Medulla oblongata (tissue), 1 donor: ENCODE measurements at regions not wholly inside any gene's neighbourhood (a gene's known extent, or its start where the extent isn't known, plus 50 kb on each side); places are given as distances from the start of the nearest gene placed in this dataset.

Source experiments
- DNase-seq: peaks from one replicate; pipeline ENCODE4 v3.0.0-alpha.2; 2015; ENCODE audit errors: extremely low spot score

DNA sequence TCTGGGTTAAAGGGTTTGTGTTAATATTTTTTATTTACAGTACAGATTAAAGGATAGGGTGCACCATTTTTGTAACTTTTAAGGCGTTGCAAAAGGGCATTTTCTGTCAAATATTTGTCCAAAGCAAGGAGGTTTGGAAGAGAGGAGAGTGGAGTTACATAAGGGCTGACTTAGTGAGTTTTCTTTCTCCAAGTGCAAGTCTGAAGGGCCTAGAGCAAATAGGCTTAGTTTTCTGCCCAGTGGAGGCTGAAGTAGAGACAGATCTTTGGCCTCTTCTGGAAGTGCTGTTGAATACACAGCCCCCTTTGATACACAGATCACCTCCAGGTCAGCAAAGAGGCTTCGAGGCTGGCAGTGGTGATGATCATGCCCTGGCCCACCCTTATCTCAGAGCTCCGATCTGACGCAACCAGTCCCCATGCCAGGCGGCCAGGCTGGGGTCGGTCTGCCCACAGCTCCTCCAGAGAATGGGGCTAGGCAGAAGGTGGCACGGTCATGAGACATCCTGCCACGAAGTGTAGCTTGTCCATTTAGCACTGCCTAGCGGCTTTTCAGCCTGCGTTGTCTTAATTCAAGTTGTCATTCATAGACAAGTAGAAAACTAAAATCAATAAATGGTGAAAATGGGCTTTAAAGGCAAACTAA lies 79.5 kb upstream of the IRX3 start:
- DNase-seq = no peak

DNA sequence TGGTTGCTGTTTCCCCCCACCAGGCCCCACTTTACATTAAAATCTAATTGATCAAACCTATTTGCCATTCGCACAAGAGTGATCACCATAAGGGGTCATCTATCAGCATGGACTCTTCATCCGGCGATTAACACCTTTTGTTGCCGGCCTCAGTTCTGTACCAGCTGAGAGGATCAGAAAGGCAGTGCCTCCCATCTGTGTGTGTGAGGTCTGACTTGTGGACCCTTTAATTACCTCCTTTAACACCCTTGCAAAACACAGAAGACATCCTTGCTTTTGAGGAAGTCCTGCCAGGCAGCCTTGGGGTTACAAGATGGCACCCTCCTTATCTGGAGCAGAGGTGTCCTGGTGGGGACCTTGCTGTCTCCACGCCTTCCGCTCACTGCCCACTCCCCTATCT lies 77.2 kb upstream of the IRX3 start:
- no peak for DNase-seq

DNA sequence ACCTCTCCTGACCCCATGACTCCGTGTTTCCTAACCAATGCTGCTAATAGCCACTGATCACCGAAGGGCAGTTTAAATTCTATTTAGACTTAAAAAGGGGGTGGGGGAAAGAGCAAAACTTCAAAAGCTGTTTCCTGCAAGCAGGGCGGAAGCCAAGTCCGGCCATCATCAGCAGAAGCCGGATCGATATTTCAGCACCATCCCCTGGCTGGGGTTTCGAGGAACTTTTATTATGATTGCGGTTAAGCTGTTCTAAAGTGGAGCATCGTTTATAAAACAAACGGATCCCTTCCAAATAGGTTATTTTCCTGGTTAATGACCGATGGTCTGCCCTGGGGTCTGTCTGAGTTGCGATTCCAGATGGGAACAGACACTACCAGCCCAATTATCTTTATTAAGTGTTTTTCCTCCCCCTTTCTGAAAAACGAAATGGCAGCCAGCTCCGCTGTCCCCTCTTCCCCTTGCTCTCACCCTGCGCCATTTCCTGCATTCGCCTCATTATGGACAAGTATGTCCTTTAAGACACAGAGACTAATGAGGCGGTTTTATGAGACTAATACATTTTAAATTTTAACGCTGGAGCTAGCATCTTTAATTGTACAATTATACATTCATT lies 76.1 kb upstream of the IRX3 start:
- no peak for DNase-seq

DNA sequence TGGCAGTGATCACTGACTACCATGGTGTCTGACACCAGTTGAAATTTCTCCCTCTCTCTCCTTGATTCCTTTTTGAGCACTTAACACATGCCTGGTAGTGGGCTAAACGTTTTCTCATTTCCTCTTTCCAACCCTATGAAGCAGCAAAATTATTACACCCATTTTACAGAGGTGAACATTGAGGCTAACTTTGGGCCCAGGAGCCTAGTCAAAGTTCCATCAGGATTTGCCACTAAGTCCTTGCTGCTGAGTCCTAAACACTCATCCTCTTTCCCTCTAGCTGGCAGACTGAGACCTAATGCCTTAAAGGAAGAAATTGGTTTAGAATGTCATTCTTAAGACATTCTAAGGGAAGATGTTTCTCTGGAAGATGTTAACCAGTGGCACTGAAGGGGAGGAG lies 74.7 kb upstream of the IRX3 start:
- no peak for DNase-seq

DNA sequence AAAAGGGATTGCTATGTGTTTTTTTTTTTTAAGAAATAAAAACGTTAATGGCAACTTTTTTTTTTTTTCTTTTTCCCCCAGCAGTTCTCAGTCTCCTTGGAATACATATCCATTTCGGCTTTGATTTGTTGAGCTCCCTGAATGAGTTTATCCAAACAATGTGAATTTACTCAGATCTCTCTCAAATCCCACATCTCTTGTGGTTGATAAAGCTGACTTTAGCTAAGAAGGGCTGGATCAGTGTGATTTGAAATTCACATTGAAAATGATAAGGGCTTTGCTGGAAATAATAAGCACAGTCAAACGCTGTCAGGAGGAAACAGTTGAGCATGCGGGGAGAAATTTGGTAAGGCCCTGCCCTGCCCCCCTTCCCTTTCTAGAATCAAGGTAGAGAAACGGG lies 74.1 kb upstream of the IRX3 start:
- no peak for DNase-seq

DNA sequence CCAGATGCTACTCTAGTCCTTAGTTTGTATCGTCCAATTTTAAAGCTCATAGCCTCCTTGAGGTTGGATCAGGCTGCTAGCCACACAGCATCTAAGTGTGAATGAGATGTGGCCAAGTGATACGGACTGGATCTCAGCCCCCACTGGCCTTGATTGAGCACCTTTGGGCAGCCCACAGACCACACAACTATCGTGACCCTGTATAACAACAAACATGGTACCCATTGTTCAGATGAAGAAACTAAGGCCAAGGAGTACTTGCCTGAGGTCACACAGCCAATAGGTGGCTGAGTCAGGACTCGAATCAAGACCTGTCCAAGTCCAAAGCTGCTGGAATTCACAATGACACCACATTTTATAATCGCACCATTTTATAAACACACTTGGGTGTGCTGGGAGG lies 73.0 kb upstream of the IRX3 start:
- no peak for DNase-seq

DNA sequence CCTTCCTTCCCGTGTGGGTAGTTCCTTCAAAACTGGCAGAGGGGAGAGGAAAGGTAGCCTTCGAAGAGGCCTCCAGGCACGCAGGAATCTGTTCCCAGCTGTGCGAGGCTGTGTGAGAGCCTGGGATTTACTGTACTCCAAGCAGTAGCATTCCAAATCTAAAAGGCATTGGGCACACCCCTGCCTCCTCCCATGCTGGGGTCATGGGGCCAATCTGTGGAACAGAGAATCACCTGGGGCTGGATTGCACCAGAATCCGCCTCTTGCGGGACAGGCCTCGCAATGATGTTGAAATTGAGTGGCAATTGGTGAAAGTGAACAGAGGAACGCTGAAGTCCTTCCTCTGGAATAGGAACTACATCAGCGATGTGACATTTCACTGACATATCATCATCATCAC lies 72.5 kb upstream of the IRX3 start:
- no peak for DNase-seq

DNA sequence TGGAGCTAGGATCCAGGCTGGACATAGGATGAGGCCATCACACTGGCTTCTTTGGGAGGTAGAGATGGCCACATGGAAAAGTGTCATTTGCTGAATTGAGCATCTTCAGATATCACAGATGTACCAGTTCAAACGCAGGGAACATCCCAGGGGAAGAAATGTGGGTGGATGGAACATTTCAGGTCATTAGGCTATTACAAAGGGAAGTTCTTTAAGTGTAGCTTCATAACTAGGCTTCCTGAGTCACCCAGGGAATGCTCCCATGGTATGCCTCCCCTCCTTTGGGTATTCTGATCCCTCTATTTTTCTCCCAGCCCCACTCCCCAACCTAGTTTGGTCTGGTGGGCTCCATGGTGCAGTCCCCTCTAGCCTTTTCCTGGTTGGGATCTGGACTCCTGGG lies 69.8 kb upstream of the IRX3 start:
- DNase-seq = no peak

DNA sequence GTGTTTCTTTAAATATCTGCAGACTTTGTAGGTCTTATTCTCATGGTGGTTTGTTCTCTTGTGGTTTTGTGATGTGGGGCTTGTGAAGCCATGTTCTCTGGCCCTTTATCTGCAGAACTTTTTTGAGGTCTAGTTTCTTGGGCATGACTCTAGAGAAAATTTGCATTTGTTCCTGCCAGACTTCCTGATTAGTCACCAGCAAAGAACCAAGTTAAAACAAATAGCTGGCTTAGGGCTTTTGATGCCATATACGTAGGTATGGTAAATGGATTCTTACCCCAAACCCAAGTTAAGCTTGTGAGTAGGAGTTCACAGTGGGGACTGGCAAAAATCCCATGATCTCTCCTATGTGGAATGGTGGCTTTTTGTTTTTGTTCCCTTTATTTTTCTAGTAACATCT lies 68.7 kb upstream of the IRX3 start:
- no peak for DNase-seq

DNA sequence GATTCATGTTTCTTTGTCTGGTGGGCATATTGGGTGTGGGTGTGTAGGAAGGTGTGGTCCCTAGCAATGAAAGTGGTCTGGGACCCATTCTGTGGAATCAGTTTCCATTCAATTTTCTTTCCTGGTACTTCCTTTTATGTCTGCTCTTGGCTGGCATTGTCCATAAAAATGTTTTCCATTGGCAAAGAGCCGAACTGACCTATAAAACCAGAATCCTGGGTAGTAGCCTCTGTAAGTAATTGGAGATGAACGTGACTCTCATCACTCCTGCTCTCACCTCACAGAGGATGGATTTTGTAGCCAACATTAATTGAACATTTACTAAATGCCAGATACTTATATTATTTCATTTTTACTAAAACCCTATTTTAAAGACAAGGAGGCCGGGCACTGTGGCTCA lies 66.5 kb upstream of the IRX3 start:
- DNase-seq = no peak

DNA sequence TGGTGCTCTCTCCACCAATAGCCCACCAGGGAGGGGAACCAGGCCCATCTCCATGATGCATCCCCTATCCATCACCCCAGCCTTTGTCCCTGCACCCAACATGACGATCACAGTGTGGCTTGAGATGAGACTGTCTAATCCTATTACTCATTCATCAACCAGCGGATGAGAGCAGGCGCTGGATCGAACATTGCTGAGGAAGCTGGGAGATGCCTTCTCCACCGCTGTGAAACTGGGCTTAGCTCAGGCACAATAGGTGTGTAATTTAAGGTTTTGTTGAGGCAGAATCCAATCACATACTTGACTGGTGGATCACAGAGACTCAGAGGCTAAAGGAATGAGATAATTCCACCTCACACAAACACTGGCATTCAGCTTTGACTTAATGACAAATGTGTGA lies 64.6 kb upstream of the IRX3 start:
- no peak for DNase-seq

DNA sequence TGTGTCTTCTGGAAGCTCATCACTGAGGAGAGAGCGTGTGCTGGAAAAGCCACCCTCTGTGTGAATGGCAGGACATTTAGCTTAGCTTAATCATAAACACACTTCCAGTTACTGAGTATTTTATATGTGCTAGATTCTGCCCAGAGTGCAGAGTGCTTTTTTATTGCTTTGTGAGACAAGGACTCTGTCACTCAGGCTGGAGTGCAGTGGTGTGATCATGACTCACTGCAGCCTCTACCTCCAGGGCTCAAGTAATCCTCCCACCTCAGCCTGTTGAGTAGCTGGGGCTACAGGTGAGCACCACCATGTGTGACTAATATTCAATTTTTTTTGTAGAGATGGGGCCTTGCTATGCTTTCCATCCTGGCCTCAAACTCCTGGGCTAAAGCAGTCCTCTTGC lies 61.4 kb upstream of the IRX3 start:
- DNase-seq = no peak

DNA sequence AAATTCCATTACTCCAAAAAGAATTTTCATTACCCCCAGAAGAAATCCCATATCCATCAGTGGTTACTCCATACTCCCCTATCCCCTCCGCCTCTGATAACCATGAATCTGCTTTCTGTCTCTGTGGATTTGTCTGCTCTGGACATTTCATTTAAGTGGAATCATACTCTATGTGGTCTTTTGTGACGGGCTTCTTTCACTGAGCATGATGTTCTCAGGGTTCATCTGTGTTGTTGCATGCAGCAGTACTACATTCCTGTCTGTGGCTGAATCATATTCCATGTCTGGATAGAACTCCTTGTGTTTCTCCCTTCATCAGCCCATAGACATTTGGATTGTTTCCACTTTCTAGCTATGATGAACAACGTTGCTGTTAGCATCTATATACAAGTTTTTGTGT lies 59.5 kb upstream of the IRX3 start:
- no peak for DNase-seq

DNA sequence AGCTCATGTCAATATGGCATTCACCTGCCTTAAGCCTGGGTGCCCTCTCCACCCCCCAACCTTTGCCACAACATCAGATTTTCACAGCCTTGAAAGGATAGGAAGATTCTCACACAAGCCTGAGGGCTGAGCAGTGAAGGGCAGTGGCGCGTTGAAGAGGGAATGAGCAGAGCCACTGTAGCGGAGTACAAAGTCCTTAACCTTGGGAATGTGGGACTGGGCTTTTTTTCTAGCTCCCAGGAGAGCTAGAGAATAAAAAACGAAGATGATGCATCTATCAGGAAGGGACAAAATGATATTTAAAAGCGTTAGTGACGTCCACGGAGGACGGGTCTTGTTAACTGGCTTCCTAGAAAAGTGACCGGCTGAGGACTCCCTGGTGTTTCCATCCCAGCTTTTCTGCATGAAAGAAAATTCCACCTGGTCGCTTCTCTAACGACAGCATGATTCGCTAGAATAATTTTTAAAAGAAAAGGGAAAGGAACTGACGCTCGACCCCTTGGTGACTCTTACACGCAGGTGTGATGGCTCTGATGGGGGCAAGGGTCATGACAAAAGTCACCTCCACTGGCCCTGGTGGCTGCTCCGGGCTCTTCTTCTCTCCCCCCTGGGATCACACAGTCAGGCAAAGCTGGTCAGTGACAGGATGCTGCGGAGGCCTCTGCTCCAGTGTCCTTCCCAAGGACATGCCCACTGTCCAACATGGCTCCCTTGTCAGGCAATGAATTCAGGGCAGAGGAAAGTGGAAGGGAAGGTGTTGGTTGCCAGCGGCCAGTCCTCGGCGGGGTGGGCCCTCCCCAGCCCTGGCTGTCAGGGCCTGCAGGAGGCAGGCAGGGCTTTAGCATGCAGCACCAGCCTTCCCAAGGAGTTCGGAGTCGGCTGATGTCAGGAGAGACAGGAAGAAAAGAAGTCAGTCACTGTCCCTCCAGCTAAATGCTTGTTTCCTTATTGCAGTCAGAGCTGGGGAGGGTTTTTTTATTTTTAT lies 58.4 kb upstream of the IRX3 start:
- no peak for DNase-seq

DNA sequence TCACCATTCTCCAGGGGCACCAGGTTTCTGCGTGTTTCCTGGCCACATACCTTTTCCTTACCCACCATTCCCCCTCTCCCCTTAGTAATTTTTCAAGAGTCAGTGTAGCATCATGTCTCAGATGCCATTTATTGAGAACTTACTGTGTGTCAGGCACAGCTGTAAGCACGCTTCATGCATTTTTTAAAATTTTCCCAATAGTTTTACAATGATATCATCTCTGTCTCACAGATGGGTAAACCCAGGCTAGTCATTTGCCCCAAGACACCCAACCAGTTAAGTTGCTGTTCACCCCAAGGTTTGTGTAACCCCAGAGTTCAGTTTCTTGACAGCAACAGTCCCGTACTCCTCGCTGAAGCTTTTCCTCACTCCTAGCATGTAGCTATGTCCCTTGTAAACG lies 56.4 kb upstream of the IRX3 start:
- no peak for DNase-seq

DNA sequence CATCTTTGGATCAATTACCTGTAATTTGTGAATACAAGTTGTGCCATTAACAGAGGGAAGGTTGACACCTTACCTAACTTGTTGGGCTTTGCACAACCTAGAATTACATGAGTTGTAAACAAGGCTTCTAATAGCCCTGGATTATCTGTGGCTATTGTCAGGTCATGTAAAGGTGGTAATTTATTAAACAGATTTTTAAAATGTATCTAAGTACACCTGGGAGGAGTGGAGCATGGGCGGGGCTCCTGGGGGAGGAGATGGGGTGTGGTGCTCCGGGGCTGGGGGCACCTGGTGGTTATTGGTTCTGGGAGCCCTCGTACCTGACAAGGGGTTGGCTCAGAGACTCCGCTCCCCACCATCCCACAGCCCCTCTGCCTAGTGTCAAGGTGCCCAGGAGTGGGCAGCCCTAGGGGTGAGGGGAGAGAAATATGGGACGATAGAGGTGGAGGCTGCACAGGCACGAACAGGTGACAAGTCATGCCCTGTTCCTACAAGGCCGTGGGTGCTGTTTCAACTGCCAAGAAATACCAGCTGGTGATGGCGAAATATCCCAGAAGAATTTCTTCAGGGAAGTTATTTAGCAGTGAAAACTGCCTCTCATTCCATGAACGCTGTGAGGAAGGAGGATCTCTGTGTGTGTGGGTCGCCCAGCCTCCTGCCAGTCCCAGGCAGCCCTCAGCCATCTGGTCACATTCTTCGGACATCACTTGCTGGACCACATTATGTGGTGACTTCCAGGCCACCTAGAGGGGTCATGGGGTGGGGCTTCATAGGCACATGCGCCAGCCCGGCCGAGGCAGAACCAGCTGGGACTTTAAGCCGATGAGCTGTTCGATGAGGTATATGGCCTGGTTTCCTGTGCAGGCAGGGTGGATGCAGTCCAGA lies 55.5 kb upstream of the IRX3 start:
- no peak for DNase-seq

DNA sequence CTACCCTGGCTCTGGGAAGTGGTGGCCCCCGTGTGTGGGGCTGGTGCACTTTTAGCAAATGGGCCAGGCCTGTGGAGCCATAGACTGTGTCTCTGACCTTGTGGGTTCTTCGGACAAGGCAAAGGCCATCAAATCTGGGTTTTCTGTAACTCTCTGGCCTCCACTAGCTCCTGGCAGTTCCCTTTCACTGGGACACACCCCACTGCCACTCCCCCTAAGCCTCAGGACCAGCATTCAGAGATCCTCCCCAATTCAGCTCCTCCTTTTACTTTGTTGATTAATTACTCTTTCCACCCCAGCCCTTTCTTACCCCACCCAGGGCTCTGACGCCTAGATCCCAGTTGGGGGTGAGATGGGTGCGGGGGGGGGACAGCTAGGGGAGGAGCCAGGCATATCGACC lies 53.9 kb upstream of the IRX3 start:
- no peak for DNase-seq

DNA sequence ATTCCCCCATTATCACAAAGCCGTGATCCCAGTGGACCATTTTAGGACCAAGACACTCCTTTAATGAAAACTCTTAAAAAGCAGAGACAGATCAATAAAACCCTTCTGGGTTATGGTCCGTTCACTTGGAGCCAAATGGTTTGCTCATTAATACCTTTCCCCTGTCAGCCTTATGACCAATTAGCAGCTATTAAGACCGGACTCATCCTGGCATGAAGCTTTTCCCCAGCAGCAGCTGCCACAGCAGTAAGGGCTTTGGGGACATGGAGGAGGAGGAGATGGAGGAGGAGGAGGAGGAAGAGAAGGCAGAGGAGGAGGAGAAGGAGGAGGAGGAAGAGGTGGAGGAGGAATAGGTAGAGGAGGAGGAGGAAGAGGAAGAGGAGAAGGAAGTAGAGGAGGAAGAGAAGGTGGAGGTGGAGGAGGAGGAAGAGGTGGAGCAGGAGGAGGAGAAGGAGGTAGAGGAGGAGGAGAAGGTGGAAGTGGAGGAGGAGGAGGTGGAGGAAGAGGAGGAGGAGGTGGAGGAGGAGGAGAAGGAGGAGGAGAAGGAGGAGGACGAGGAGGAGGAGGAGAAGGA lies 50.1 kb upstream of the IRX3 start:
- DNase-seq = no peak
